ENCODE measurements at regions not wholly inside any gene's neighbourhood (a gene's known extent, or its start where the extent isn't known, plus 50 kb on each side); places are given as distances from the start of the nearest gene placed in this dataset.

GRCh38 chr2:145723872-145724271 lies 1204.0 kb upstream of the ZEB2 start:
- no peak for ATAC-seq

DNA sequence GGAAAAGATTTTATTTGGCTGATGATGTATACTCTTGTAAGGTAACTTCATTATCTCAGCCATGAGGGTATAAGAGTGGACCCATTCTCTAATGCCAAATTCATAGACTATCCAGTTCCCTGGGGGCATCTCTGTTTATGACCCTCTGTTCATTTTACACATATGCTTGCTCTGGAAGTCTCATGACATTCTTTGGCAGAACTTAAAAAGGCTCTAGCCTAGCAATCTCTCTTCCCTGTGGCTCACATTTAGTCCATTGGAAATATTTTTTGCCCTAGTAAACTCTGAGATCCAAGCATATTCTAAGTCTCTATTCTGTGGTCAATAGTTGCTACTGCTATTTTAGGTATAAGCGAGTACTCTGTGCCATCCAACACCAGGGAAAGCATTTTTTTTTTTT lies 1201.8 kb upstream of the ZEB2 start:
- no peak for ATAC-seq

DNA sequence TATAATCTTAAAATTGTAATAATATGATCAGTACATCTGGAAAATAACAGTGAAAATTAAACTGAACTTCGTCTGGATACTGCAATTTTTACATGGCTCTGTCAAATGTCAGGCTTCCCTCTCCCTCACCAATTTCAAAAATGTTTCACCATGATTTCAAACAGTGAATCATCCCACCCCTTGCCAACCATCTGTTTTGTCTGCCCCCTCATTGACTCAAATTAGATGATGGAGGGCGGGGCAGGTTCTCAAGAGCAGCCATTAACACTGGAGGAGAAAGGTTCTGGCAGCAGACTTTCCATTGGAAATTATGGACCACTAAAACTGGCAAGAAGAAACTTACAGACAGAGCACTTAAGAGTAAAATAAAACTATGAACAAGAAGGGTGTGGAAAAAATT lies 1195.7 kb upstream of the ZEB2 start:
- ATAC-seq, result no peak

DNA sequence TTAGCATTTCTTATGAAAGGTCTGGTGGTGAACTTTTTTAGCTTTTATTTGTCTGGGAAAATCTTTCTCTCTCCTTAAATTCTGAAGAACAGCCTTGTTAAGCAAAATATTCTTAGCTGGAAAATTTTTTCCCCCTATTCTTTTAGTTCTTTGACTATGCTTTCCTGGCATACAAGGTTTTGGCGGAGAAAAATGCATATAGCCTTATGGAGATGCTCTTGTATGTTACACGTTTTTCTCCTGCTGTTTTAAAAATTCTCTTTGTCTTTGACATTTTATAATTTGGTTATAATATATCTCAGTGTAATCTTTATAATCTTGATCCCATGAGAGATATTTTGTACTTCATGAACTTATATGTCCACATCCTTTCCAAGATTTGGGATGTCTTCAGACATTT lies 1190.4 kb upstream of the ZEB2 start:
- ATAC-seq, result no peak

- ATAC-seq, result no peak
Observed at GRCh38 chr2:145702305-145702704, 1182.4 kb upstream of the ZEB2 start.

- ATAC-seq, result peak; percentile 43 to 46
Observed at GRCh38 chr2:145692971-145693478, 1173.1 kb upstream of the ZEB2 start.

- ATAC-seq, result no peak
Observed at GRCh38 chr2:145691659-145692058, 1171.7 kb upstream of the ZEB2 start.

DNA sequence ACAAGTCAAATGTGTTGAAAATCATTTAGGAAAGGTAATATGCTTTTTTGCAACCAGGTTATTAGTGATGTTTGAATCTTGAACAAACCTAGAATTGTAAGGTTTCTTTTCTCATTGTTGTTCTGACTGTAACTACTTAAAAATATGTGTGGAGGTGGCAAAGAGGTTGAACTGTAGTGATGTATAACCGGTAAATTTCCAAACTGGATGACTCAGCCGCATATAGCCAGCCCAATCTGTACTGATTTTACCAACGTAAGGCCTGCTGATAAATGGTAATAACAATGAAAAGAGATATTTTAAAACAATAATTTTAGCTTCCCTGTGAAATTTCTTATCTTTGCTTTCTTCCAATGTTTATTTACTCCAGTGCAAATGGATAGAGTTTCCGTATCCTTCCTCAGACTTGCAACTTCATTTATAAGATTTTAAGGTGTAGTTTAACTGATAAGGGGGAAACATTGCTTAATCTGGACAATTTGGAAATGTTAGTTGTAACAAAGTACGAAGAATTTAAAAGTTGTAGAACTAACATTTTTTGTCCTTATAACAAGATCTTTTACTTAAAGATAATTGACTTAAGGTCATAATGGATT lies 1170.4 kb upstream of the ZEB2 start:
- no peak for ATAC-seq

DNA sequence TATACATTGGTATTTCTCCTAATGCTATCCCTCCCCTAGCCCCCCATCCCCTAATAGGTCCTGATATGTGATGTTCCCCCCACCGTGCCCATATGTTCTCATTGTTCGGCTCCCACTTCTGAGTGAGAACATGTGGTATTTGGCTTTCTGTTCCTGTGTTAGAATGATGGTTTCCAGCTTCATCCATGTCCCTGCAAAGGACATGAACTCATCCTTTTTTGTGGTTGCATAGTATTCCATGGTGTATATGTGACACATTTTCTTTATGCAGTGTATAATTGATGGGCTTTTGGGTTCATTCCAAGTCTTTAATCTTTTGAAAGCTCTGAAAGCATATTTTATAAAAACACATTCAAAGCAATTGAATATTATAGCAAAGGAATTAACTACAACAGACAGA lies 1169.4 kb upstream of the ZEB2 start:
- ATAC-seq, result no peak

GRCh38 chr2:145688156-145688555 lies 1168.2 kb upstream of the ZEB2 start:
- no peak for ATAC-seq

DNA sequence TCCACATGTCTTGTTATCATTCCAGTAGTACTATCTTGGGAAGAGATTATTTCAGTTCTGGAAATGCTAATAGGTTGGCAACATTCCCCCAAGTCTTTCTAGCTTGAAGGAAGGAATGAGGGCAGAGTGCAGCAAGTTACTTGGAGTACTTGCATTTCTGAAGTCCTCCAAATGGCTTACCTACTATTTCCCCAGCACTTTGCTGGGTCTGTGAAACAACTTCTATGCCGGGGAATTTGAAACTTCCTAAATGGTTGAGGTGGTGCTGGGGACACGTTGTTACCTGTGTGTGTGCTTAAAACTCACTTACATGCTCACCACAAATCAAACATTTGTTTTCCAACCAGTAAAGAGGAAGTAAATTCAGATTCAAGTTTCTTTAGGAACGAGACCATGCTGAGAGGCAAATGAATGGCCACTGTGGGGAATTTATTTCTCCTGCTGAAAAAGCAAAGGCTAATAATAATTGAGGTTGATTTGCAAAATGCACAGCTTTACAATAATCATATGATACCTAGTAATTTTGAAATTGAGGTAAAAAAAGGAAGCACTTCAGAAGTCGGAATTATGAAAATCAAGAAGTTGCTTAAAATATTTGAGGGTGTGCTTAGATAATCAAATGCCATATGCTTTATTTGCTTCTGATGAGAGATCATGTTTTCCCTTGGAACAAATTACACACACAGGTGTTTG lies 1167.7 kb upstream of the ZEB2 start:
- no peak for ATAC-seq

GRCh38 chr2:145685383-145686050 lies 1165.6 kb upstream of the ZEB2 start:
- ATAC-seq, result no peak

GRCh38 chr2:145682546-145683157 lies 1162.7 kb upstream of the ZEB2 start:
- no peak for ATAC-seq

- no peak for ATAC-seq
Observed at GRCh38 chr2:145680276-145680675, 1160.4 kb upstream of the ZEB2 start.

- no peak for ATAC-seq
Observed at GRCh38 chr2:145677371-145677770, 1157.5 kb upstream of the ZEB2 start.

DNA sequence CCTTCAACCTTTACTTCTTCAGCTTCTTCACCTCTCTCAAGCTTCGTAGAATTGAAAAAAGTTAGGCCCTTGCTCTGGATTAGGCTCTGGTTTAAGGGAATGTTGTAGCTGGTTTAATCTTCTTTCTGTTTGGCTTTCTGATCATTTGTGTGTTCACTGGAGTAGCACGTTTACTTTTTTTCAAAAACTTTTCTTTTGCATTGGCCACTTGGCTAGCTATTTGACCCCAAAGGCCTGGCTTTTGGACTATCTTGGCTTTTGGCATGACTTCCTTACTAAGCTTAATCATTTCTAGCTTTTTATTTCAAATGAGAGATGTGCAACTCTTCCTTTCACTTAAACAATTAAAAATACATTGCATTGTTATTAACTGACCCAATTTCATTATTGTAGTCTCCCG lies 1154.8 kb upstream of the ZEB2 start:
- ATAC-seq, result no peak

DNA sequence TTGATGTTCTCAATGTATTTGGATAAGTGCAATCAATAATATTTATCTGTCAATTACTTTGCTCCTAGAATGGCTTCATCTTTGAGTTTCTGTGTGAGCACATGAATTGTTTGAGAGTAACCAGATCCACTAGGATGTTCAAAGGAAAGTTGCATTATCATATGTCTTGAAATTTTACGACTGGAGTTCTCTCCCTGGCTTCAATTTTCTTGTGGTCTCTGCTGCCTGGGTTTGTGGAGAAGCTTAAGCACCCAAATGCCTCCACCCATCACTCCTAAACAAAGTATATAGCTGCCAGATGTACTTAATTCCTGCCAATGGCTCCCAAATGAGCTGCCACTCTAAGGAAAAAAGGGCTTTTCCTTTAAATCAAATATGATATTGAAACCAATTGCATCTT lies 1149.4 kb upstream of the ZEB2 start:
- ATAC-seq, result no peak

DNA sequence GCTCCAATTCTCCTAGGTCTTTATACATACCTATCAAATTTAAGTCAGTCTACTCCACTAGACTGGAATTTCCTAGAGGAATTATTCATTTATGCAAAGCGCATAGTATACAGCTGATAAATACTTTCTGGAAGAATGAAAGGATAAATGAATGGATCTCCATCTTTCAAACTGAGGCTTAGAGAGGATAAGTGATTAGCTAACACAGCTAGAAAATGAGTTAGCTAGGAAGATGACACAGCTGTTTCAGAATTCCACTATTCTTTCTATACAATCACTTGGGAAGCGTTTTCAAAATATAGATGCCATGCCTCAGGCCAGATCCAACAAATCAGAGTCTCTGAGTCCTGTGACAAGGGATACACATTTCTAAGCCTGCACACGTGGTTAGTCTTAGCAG lies 1146.6 kb upstream of the ZEB2 start:
- no peak for ATAC-seq

DNA sequence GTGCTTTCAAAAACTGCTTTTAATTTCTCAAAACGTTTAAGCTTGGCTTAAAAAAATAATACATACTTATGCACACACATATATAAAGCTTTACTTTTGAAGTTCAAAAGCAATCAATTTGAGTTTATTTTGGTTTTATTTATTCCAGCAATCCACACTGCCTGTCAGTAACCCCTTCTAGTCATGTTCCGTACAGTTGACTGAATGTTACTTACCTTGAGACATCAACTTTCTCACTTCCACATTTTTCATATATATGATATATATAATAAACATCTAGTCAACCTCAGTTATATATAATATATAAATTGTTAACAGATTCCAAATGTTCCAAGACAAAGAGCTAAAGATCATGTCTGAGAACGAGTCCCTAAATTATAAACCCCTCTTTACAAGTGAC lies 1137.3 kb upstream of the ZEB2 start:
- no peak for ATAC-seq

- ATAC-seq, result no peak
Observed at GRCh38 chr2:145655165-145655765, 1135.3 kb upstream of the ZEB2 start.

- no peak for ATAC-seq
Observed at GRCh38 chr2:145654746-145655145, 1134.8 kb upstream of the ZEB2 start.

DNA sequence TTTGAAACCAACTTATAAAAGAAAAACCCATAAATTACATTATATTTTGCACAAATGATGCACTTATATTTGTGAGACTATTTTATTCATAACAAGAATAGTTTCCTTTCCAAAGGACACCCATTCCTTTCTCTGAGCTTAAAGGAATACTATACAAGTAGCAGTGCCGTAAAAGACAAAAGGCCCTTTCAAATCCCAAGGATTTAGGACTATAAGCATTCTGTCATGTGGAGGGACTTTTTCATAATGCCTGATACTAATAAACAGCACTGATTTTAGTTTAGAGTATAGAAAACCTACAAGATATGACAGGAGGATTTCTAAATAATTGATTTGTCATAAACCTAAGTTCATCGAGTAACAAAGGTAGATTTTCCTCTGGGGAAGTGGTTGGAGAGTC lies 1134.2 kb upstream of the ZEB2 start:
- no peak for ATAC-seq

DNA sequence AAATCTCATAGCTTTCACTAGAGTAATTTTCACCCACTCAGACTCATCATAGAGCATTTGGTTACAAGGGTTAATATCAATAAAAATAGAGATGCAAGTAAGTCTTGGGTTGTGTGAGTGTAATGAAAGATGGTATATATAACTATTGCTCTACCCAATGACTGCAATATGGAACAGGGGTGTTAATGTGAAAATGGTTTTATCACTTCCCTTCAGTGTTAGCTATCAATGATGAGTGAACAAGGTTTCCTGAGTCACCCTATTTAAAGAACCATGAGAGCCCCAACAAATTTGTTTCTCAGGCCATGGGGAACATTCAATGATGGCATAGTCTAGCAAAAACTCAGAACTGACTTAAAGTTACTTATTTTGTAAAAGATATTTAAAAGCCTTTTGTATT lies 1133.6 kb upstream of the ZEB2 start:
- no peak for ATAC-seq
